Cardiac fibroblast (primary cell): ENCODE measurements at regions not wholly inside any gene's neighbourhood (a gene's known extent, or its start where the extent isn't known, plus 50 kb on each side); places are given as distances from the start of the nearest gene placed in this dataset.
A peak's percentile ranks its signal among the peaks of the same experiment; 100 is the strongest.

Experiments used
- DNase-seq, 2 donors: peaks; one replicate each; pipeline versions ENCODE4 v3.0.0 to v3.0.0-alpha.2; 2010; ENCODE audit warnings: low read depth in 2 of 2
- H3K4me3 ChIP-seq, 2 donors: replicated peaks in 1 of 2; 1 replicate in 1 of 2; 2 replicates in 1 of 2; pipeline ENCODE4 v1.5.1; 2011; ENCODE audit warnings: low read depth in 2 of 2, low read length in 2 of 2, mild to moderate bottlenecking in 2 of 2, moderate library complexity in 1 of 2
- CTCF ChIP-seq: IDR thresholded peaks from one replicate; pipeline ENCODE4 v1.5.1; 2011; ENCODE audit warnings: low read depth, mild to moderate bottlenecking, low read length, inconsistent platforms

DNA sequence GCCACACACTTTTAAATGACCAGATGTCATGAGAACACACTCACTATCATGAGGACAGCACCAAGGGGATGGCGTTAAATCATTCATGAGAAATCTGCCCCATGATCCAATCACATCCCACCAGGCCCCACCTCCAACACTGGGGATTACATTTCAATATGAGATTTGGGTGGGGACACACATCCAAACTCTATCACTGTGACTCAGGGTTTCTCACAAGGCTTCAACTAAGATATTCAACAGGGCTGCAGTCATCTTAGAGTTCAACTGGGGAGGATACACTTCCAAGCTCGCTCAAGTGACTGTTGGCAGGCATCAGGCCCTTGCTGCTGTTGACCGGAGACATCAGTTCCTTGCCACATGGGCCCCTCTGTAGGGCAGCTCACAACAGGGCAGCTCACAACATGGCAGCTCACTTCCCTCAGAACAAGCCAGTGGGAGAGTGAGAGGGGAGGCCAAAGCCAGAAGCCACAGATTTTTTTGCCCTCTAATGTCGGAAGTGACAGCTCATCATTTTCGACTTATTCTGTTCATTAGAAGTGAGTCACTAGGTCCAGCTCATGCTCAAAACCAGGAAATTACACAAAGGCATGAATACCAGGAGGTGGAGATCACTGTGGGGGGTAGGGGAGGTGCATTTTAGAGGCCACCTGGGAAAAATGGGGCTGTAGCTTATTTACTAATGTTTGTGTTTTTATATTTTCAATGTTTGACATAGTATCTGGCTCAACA, 50.8 kb upstream of the PTHLH start:
- peak; percentile 90 to 99 for DNase-seq
- TF ChIP-seq CTCF: no peak
- H3K4me3 ChIP-seq: no peak overlapping the region

DNA sequence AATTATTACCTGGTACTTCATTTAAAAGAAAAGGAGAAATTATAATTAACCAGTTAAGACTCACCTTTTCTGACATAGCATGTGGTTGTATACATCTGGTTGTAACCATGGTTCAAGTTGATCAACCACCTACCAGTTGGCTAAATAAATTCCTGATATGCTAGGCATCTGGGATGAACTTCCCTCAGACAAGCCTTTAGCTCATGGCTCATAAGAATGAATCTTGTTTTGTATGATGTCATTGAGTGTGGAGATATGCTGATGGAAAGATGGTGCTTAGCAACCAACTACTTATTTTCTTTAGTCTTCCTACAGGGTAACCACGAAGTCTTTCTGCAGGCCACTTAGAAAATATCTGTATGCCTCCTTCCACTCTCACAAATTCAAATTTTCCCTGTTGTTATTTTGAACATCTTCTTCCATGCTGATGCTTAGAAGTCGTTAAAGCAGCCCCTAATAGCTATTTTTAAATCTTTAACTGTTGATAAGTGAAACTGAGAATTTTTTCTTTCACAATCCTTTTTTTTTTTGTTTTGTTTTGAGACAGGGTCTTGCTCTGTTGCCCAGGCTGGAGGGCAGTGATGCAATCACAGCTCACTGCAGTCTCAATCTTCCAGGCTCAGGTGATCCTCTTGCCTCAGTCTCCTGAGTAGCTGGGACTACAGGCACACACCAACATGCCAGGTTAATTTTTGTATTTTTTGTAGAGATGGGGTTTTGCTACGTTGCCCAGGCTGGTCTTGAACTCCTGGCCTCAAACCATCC, 51.9 kb upstream of the PTHLH start:
- no peak overlapping the region for H3K4me3 ChIP-seq
- no peak for TF ChIP-seq CTCF
- peak; percentile 64 to 89 for DNase-seq

GRCh38 chr12:28025821-28026505, 53.4 kb upstream of the PTHLH start:
- no peak overlapping the region for H3K4me3 ChIP-seq
- no peak for TF ChIP-seq CTCF
- no peak for DNase-seq

- TF ChIP-seq CTCF: no peak
- DNase-seq: no peak
- H3K4me3 ChIP-seq: no peak overlapping the region
Observed at GRCh38 chr12:28026701-28027100, 54.2 kb upstream of the PTHLH start.

- no peak for TF ChIP-seq CTCF
- DNase-seq: peak in 1 of 2 donors; percentile 50
- no peak overlapping the region for H3K4me3 ChIP-seq
Observed at GRCh38 chr12:28027328-28027727, 54.8 kb upstream of the PTHLH start.

DNA sequence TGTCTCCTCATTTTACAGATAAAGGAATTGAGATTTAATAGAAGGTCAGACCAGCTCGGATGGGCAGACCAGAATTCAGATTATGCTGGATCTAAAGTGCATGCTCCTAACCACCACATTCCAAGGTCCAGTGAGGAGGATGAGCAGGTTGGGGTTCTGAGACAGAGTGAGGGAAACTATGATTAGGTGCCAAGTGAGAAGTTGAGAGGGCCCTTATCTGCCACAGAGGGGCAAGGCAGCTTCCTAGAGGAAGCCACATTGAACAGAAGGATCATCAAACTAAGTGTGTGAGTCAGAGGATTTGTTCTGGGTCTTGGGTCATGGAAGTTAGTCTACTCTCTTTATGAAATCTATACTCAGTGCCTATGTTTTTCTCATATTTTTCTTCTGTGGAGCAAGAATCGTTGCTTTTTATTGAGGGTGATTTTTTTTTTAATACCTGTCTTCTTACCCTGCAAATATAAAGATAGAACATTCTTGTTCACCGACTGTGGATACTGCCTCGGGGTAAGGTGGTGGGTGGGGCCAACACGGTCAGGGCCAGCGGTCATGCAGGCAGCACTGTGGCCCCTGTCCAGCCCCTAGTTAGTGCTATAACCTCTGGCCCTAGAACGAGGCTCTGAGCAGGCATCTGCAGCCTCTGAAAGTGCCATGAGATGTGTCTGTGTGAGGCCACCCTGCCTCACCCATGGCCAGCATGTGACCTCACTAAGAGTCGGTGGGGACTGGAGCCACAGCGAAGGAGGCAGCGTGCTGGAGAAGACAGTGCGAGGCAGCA, 55.6 kb upstream of the PTHLH start:
- peak in 1 of 2 donors; percentile 38 for DNase-seq
- no peak for TF ChIP-seq CTCF
- H3K4me3 ChIP-seq: no peak overlapping the region
